ENCODE measurements at regions not wholly inside any gene's neighbourhood (a gene's known extent, or its start where the extent isn't known, plus 50 kb on each side); places are given as distances from the start of the nearest gene placed in this dataset.

GRCh38 chr13:22454586-22454985, 726.2 kb upstream of the SGCG start:
- H3K27me3 ChIP-seq = no peaks in the 10 kb centered on the region
- DNase-seq (no peak), ATAC-seq (no peak)
- no peak for TF ChIP-seq CTCF (IDR thresholded peaks at IDR 0.05)
- no peak for TF ChIP-seq POLR2A (IDR thresholded peaks at IDR 0.05)
- intact Hi-C loops (cut with DNase I) = loop anchor here in 1 of 10 donors (10.0 kb wide), 1 partner anchor 280 kb away; no protein-coding TSS in a partner anchor
- WGBS, 4 donors = 73 to 80% (median 75%) methylated on average over 3 of the region's 3 CpGs
- H3K4me3 ChIP-seq = no peak overlapping the region
- H3K36me3 ChIP-seq = no peaks in the 10 kb centered on the region
- peaks cover 0 to 14% (median 0%) of the 10 kb centered on the region in 12 donors for H3K4me1 ChIP-seq
- H3K27ac ChIP-seq = no peak overlapping the region
- peaks cover 0 to 6% (median 0%) of the 10 kb centered on the region in 12 donors for H3K9me3 ChIP-seq

DNA sequence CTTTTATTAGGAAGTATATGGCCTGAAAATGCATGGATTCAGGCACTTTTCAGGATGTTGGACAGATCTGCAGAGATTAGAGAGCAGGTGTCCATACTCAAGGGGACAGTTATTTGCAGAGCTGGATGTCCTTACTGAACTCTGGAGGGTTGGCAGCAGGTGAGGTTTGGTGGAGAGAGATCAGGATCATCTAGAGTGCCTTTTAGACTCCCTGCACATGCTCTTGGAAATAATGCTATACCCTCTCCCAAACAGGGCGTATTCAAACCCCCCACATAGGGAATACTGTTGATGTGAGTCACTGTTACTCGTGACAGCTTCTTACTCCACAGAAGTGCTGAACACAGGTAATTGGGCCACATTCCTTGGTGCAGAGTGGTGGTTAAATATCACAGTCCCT, 725.7 kb upstream of the SGCG start:
- 53 to 81% (median 77%) methylated on average over 2 of the region's 2 CpGs for WGBS, 4 donors
- Histone ChIP-seq H3K36me3 (no peaks in the 10 kb centered on the region), H3K9me3 (peaks cover 0 to 6% (median 0%) of the 10 kb centered on the region in 12 donors), H3K4me3 (no peak overlapping the region), H3K27me3 (no peaks in the 10 kb centered on the region), H3K27ac (no peak overlapping the region), H3K4me1 (peaks cover 0 to 14% (median 0%) of the 10 kb centered on the region in 12 donors)
- intact Hi-C loops (cut with DNase I) = loop anchor here in 1 of 10 donors (10.0 kb wide), 1 partner anchor 280 kb away; no protein-coding TSS in a partner anchor
- no peak for TF ChIP-seq POLR2A (IDR thresholded peaks at IDR 0.05)
- TF ChIP-seq CTCF (IDR thresholded peaks at IDR 0.05) = no peak
- DNase-seq = no peak
- no peak for ATAC-seq

DNA sequence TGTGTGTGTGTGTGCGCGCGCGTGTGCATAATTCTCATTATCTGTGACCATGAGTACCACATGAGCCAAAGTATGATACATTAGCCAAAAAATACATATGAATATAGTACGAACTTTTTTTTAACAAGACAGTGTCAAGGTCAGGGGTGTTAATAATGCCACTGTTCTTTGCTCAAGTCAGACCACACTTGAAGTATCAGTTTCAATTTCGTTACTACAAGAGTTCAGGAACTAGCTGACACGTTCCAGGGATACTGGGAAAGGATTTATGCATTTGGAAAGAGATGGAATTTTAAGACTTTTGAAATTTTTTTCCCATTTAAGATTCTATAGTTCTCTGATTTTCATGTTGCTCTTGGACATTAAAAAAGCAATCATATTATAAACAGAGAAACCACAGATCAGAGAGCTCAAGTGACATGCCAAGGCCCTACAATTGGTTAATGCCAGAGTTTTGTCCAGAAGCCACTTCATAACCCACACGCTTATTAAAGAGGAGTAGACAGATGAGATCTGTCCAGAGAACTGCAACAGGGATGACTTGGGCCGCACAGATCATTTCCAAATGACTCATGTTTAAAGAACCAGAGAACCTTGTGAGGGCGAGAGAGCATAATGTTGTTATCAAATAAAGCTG, 718.8 kb upstream of the SGCG start:
- ATAC-seq = peak; percentile 68 to 86 (median 83)
- H3K4me3 ChIP-seq = no peak overlapping the region
- H3K4me1 ChIP-seq = peaks cover 0 to 16% (median 2%) of the 10 kb centered on the region in 12 donors
- WGBS, 4 donors = 51 to 59% (median 55%) methylated on average over 10 of the region's 10 CpGs
- no peak for DNase-seq
- intact Hi-C loops (cut with DNase I) = no loop called here
- TF ChIP-seq CTCF (IDR thresholded peaks at IDR 0.05) (no peak), POLR2A (IDR thresholded peaks at IDR 0.05) (no peak)
- H3K9me3 ChIP-seq = no peaks in the 10 kb centered on the region
- no peaks in the 10 kb centered on the region for H3K36me3 ChIP-seq
- H3K27ac ChIP-seq = peak overlapping the region in 6 of 12 donors; percentile 9 to 60 (median 38)
- H3K27me3 ChIP-seq = no peaks in the 10 kb centered on the region

DNA sequence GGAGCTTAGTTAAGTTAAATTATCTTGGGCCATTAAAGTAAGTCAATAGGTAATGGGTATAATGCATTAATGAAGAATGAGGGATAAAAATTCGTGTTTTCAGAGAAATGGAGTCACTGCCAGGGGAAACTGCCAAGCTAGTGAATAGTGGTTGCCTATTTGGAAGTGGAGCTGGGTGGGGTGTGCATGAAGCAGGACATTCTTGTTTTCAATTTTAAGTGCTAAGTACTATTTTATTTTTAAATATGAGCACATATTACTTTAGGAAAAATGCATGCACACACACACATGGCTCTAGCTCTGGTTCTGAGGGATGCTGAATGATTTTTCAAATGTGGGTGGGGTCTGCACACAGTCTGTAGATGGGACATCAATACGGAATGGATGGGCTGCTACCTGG, 717.7 kb upstream of the SGCG start:
- WGBS, 4 donors = 58 to 70% (median 63%) methylated on average over 2 of the region's 2 CpGs
- Histone ChIP-seq H3K27me3 (no peaks in the 10 kb centered on the region), H3K27ac (peak overlapping the region in 1 of 12 donors; percentile 60), H3K9me3 (no peaks in the 10 kb centered on the region), H3K4me1 (peaks cover 0 to 16% (median 2%) of the 10 kb centered on the region in 12 donors), H3K36me3 (no peaks in the 10 kb centered on the region), H3K4me3 (no peak overlapping the region)
- TF ChIP-seq CTCF (IDR thresholded peaks at IDR 0.05) (no peak), POLR2A (IDR thresholded peaks at IDR 0.05) (no peak)
- DNase-seq (no peak), ATAC-seq (no peak)
- intact Hi-C loops (cut with DNase I) = no loop called here
